Mesodermal cell (in vitro differentiated cells): ENCODE measurements at regions not wholly inside any gene's neighbourhood (a gene's known extent, or its start where the extent isn't known, plus 50 kb on each side); places are given as distances from the start of the nearest gene placed in this dataset.

ENCODE experiments used
- H3K27ac ChIP-seq: 2 replicates; pipeline ENCODE4 v1.7.0; 2013; ENCODE audit warnings: mild to moderate bottlenecking, low read depth, low read length, moderate library complexity; ENCODE audit not compliant: severe bottlenecking
- H3K36me3 ChIP-seq: 2 replicates; pipeline ENCODE4 v1.7.1; 2013; ENCODE audit warnings: mild to moderate bottlenecking, low read length, moderate library complexity; ENCODE audit not compliant: control insufficient read depth, insufficient read depth
- H3K4me1 ChIP-seq: one replicate; pipeline ENCODE4 v1.7.1; 2013; ENCODE audit warnings: mild to moderate bottlenecking, low read length; ENCODE audit not compliant: insufficient read depth, control insufficient read depth, poor library complexity, severe bottlenecking
- H3K4me3 ChIP-seq: 2 replicates; pipeline ENCODE4 v1.7.0; 2013; ENCODE audit warnings: low read length, control low read depth, mild to moderate bottlenecking; ENCODE audit not compliant: insufficient read depth, poor library complexity, severe bottlenecking; ENCODE audit errors: extremely low read depth
- H3K9me3 ChIP-seq: 2 replicates; pipeline ENCODE4 v1.7.1; 2013; ENCODE audit warnings: mild to moderate bottlenecking, low read length, moderate library complexity; ENCODE audit not compliant: control insufficient read depth
- WGBS, 2 experiments: methylation state at CpG; one replicate each; pipeline ENCODE4 v1.1.5; 2013; ENCODE audit warnings: missing lambda C conversion rate in 2 of 2; ENCODE audit not compliant: insufficient coverage in 2 of 2; 5-methylcytosine and 5-hydroxymethylcytosine counted together

GRCh38 chr2:155662224-155662623 lies 670.3 kb downstream of the NR4A2 start:
- no CpG with 5 or more reads among the region's 4 CpGs for WGBS, 2 experiments
- no peak overlapping the region for H3K4me3 ChIP-seq

GRCh38 chr2:155653176-155653575 lies 679.3 kb downstream of the NR4A2 start:
- H3K4me1 ChIP-seq: no peaks in the 10 kb centered on the region

More at GRCh38 chr2:155662224-155662623, 670.3 kb downstream of the NR4A2 start:
- Histone ChIP-seq H3K36me3 (no peaks in the 10 kb centered on the region), H3K9me3 (no peaks in the 10 kb centered on the region), H3K27ac (no peak overlapping the region), H3K4me1 (no peaks in the 10 kb centered on the region)

GRCh38 chr2:155651851-155652250 lies 680.7 kb downstream of the NR4A2 start:
- 90 to 100% methylated on average over 2 to 3 of the region's 6 CpGs for WGBS, 2 experiments
- H3K4me3 ChIP-seq: no peak overlapping the region

More at GRCh38 chr2:155653176-155653575, 679.3 kb downstream of the NR4A2 start:
- H3K4me3 ChIP-seq: no peak overlapping the region
- no peaks in the 10 kb centered on the region for H3K9me3 ChIP-seq
- no peaks in the 10 kb centered on the region for H3K36me3 ChIP-seq
- H3K27ac ChIP-seq: no peak overlapping the region
- no CpG with 5 or more reads among the region's 1 CpG for WGBS, 2 experiments

GRCh38 chr2:155645791-155646190 lies 686.7 kb downstream of the NR4A2 start:
- no peak overlapping the region for H3K27ac ChIP-seq
- no peaks in the 10 kb centered on the region for H3K4me1 ChIP-seq
- H3K9me3 ChIP-seq: no peaks in the 10 kb centered on the region
- H3K4me3 ChIP-seq: no peak overlapping the region
- H3K36me3 ChIP-seq: no peaks in the 10 kb centered on the region

More at GRCh38 chr2:155651851-155652250, 680.7 kb downstream of the NR4A2 start:
- Histone ChIP-seq H3K4me1 (no peaks in the 10 kb centered on the region), H3K27ac (no peak overlapping the region), H3K36me3 (no peaks in the 10 kb centered on the region), H3K9me3 (no peaks in the 10 kb centered on the region)

- Histone ChIP-seq H3K36me3 (no peaks in the 10 kb centered on the region), H3K9me3 (no peaks in the 10 kb centered on the region), H3K4me3 (no peak overlapping the region), H3K4me1 (no peaks in the 10 kb centered on the region), H3K27ac (no peak overlapping the region)
- no CpG with 5 or more reads among the region's 2 CpGs for WGBS, 2 experiments
These were observed 689.3 kb downstream of the NR4A2 start for GRCh38 chr2:155643056-155643775.

GRCh38 chr2:155633887-155634570 lies 698.5 kb downstream of the NR4A2 start:
- WGBS, 2 experiments: 100% methylated on average over 1 of the region's 4 CpGs; no CpG with 5 or more reads in 1 of the 2 experiments
- H3K36me3 ChIP-seq: no peaks in the 10 kb centered on the region

GRCh38 chr2:155633060-155633839 lies 699.3 kb downstream of the NR4A2 start:
- no peak overlapping the region for H3K4me3 ChIP-seq
- 90 to 100% methylated on average over 3 of the region's 4 CpGs for WGBS, 2 experiments

More at GRCh38 chr2:155633887-155634570, 698.5 kb downstream of the NR4A2 start:
- H3K9me3 ChIP-seq: no peaks in the 10 kb centered on the region
- H3K4me3 ChIP-seq: no peak overlapping the region
- no peak overlapping the region for H3K27ac ChIP-seq
- H3K4me1 ChIP-seq: no peaks in the 10 kb centered on the region

GRCh38 chr2:155630760-155631159 lies 701.8 kb downstream of the NR4A2 start:
- no peaks in the 10 kb centered on the region for H3K36me3 ChIP-seq
- H3K9me3 ChIP-seq: no peaks in the 10 kb centered on the region
- no peak overlapping the region for H3K27ac ChIP-seq
- H3K4me3 ChIP-seq: no peak overlapping the region
- 90 to 91% methylated on average over 4 to 5 of the region's 5 CpGs for WGBS, 2 experiments
- H3K4me1 ChIP-seq: no peaks in the 10 kb centered on the region

More at GRCh38 chr2:155633060-155633839, 699.3 kb downstream of the NR4A2 start:
- Histone ChIP-seq H3K36me3 (no peaks in the 10 kb centered on the region), H3K9me3 (no peaks in the 10 kb centered on the region), H3K27ac (no peak overlapping the region), H3K4me1 (no peaks in the 10 kb centered on the region)

- Histone ChIP-seq H3K36me3 (no peaks in the 10 kb centered on the region), H3K4me1 (no peaks in the 10 kb centered on the region), H3K27ac (no peak overlapping the region), H3K4me3 (no peak overlapping the region), H3K9me3 (no peaks in the 10 kb centered on the region)
- no CpG with 5 or more reads among the region's 1 CpG for WGBS, 2 experiments
These were observed 710.1 kb downstream of the NR4A2 start for GRCh38 chr2:155622443-155622842.

GRCh38 chr2:155600914-155601760 lies 731.4 kb downstream of the NR4A2 start:
- Histone ChIP-seq H3K27ac (no peak overlapping the region), H3K4me1 (no peaks in the 10 kb centered on the region), H3K4me3 (no peak overlapping the region), H3K36me3 (no peaks in the 10 kb centered on the region), H3K9me3 (no peaks in the 10 kb centered on the region)
- WGBS, 2 experiments: 86 to 97% methylated on average over 6 to 8 of the region's 10 CpGs
